Breast epithelium (tissue), 3 donors: ENCODE measurements at regions not wholly inside any gene's neighbourhood (a gene's known extent, or its start where the extent isn't known, plus 50 kb on each side); places are given as distances from the start of the nearest gene placed in this dataset.

Experiments
- CTCF ChIP-seq, 3 donors: fragments of 450-650 bp; IDR thresholded peaks; one replicate each; pipeline ENCODE4 v1.5.1; 2016 to 2017; ENCODE audit warnings: antibody characterized with exemption in 3 of 3, mild to moderate bottlenecking in 3 of 3, moderate library complexity in 3 of 3
- POLR2AphosphoS5 ChIP-seq, 3 donors: sonication (generic); formaldehyde crosslinking; IDR thresholded peaks; one replicate each; pipeline ENCODE4 v1.6.1; 2017; ENCODE audit warnings: antibody characterized with exemption in 3 of 3

- no peak for TF ChIP-seq CTCF (IDR thresholded peaks at IDR 0.05)
- TF ChIP-seq POLR2AphosphoS5 (IDR thresholded peaks at IDR 0.05): no peak
These were observed 1329.0 kb upstream of the WWC1 start for GRCh38 chr5:166962461-166962860.
